Neuronal stem cell (in vitro differentiated cells): ENCODE measurements at regions not wholly inside any gene's neighbourhood (a gene's known extent, or its start where the extent isn't known, plus 50 kb on each side); places are given as distances from the start of the nearest gene placed in this dataset.

ENCODE experiments used
- DNase-seq: peaks from one replicate; pipeline ENCODE4 v3.0.0-alpha.2; 2013; ENCODE audit warnings: low spot score
- H2AFZ ChIP-seq: one replicate; pipeline ENCODE4 v1.6.1; 2013; ENCODE audit warnings: mild to moderate bottlenecking, low read length, inconsistent platforms
- H2AK5ac ChIP-seq: 2 replicates; pipeline ENCODE4 v1.6.1; 2013; ENCODE audit warnings: low read depth, mild to moderate bottlenecking, inconsistent platforms, low read length, moderate library complexity, mixed read lengths
- H2BK120ac ChIP-seq: 2 replicates; pipeline ENCODE4 v1.6.1; 2013; ENCODE audit warnings: low read depth, mild to moderate bottlenecking, inconsistent platforms, low read length, moderate library complexity, mixed read lengths
- H2BK12ac ChIP-seq: one replicate; pipeline ENCODE4 v1.6.1; 2013; ENCODE audit warnings: low read length, inconsistent platforms
- H2BK15ac ChIP-seq: 2 replicates; pipeline ENCODE4 v1.6.1; 2013; ENCODE audit warnings: mild to moderate bottlenecking, low read length, inconsistent platforms, mixed read lengths
- H2BK5ac ChIP-seq: one replicate; pipeline ENCODE4 v1.6.1; 2013; ENCODE audit warnings: inconsistent platforms, mild to moderate bottlenecking, low read length, moderate library complexity
- H3K14ac ChIP-seq: one replicate; pipeline ENCODE4 v1.6.1; 2013; ENCODE audit warnings: low read length, inconsistent platforms
- H3K18ac ChIP-seq: 2 replicates; pipeline ENCODE4 v1.6.1; 2013; ENCODE audit warnings: low read length, inconsistent platforms
- H3K23ac ChIP-seq: 2 replicates; pipeline ENCODE4 v1.6.1; 2013; ENCODE audit warnings: low read depth, mild to moderate bottlenecking, mixed read lengths, low read length, inconsistent platforms; ENCODE audit not compliant: poor library complexity
- H3K27ac ChIP-seq: replicated peaks from 3 replicates; pipeline ENCODE4 v1.5.1; 2013; ENCODE audit warnings: low read length, inconsistent platforms
- H3K27me3 ChIP-seq, 3 experiments: 2 replicates each; pipeline ENCODE4 v1.6.1; 2013; ENCODE audit warnings: low read length in 3 of 3, mild to moderate bottlenecking in 2 of 3, inconsistent platforms in 1 of 3, low read depth in 1 of 3, mixed read lengths in 1 of 3, moderate library complexity in 1 of 3; ENCODE audit not compliant: control insufficient read depth in 3 of 3, insufficient read depth in 3 of 3
- H3K36me3 ChIP-seq, 2 donors: replicated peaks in 1 of 2; 2 replicates each; pipeline ENCODE4 v1.6.1; 2013; ENCODE audit warnings: low read length in 2 of 2; ENCODE audit not compliant: control insufficient read depth in 2 of 2, insufficient read depth in 2 of 2
- H3K4ac ChIP-seq: 2 replicates; pipeline ENCODE4 v1.6.1; 2013; ENCODE audit warnings: inconsistent platforms, mild to moderate bottlenecking, low read length, moderate library complexity
- H3K4me1 ChIP-seq, 2 donors: 1 replicate in 1 of 2; 2 replicates in 1 of 2; pipeline ENCODE4 v1.6.1; 2013; ENCODE audit warnings: low read length in 2 of 2, low read depth in 1 of 2; ENCODE audit not compliant: control insufficient read depth in 2 of 2, insufficient read depth in 1 of 2
- H3K4me2 ChIP-seq: one replicate; pipeline ENCODE4 v1.6.1; 2013; ENCODE audit warnings: mild to moderate bottlenecking, low read length, inconsistent platforms; ENCODE audit not compliant: insufficient read depth, poor library complexity, severe bottlenecking
- H3K4me3 ChIP-seq, 2 donors: 2 replicates each; pipeline ENCODE4 v1.5.1; 2013; ENCODE audit warnings: low read length in 2 of 2, mild to moderate bottlenecking in 2 of 2, inconsistent platforms in 1 of 2, moderate library complexity in 1 of 2
- H3K79me1 ChIP-seq: one replicate; pipeline ENCODE4 v1.6.1; 2013; ENCODE audit warnings: low read depth, mild to moderate bottlenecking, inconsistent platforms, low read length, moderate library complexity
- H3K9ac ChIP-seq: one replicate; pipeline ENCODE4 v1.6.1; 2013; ENCODE audit warnings: mild to moderate bottlenecking, low read depth, low read length, inconsistent platforms; ENCODE audit not compliant: poor library complexity
- H3K9me3 ChIP-seq, 2 donors: replicated peaks in 1 of 2; 2 replicates each; pipeline versions ENCODE3 to v1.6.1; 2013; ENCODE audit warnings: low read length in 2 of 2, mild to moderate bottlenecking in 2 of 2, inconsistent platforms in 1 of 2, low read depth in 1 of 2, mixed read lengths in 1 of 2, moderate library complexity in 1 of 2; ENCODE audit not compliant: control insufficient read depth in 2 of 2, insufficient read depth in 1 of 2
- H4K8ac ChIP-seq: one replicate; pipeline ENCODE4 v1.6.1; 2013; ENCODE audit warnings: low read depth, mild to moderate bottlenecking, inconsistent platforms, low read length, moderate library complexity
- H4K91ac ChIP-seq: one replicate; pipeline ENCODE4 v1.6.1; 2013; ENCODE audit warnings: low read length, low read depth, mild to moderate bottlenecking, inconsistent platforms; ENCODE audit not compliant: poor library complexity
- WGBS, 2 donors: extraction: QIAGEN DNeasy Blood & Tissue Kit; methylation state at CpG; one replicate each; pipeline ENCODE4 v1.1.7; 2013; ENCODE audit warnings: missing lambda C conversion rate in 2 of 2, mixed read lengths in 1 of 2; ENCODE audit not compliant: insufficient read length in 2 of 2, insufficient replicate concordance in 1 of 2; ENCODE audit errors: extremely low coverage in 2 of 2; 5-methylcytosine and 5-hydroxymethylcytosine counted together

DNA sequence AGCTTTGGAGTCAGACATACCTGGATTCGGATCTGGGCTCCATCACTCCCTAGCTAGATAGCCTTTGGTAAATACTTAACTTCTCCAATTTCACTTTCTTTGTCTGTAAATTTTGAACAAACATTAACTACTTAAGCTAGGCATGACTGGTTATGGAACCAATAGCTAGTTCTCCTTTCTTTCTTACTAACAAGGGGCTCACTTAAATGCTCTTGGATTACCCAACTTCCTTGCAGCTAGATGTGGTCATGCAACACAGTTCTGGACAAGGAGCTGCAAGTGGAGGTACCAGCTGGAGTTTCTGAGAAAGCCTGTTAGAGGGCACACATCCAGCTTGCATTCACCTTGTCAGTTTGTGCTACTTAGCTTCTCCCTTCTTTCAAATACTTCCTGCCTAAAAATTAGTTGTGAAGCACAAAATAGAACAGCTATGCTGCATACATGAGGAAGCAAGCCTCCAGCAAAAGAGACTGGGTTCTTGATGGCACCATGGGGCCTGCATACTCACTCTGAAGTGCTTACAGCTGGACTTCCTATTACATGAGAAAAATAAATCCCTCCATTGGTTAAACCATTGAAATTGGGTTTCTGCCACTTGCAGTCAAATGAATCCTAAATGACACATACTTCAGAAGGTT lies 210.1 kb upstream of the EEA1 start:
- DNase-seq = no peak
- WGBS, 2 donors = no CpG with 5 or more reads among the region's 1 CpG
- Histone ChIP-seq H3K14ac (no peak overlapping the region), H2BK12ac (no peak overlapping the region), H3K27me3 (peaks cover 0 to 3% (median 0%) of the 10 kb centered on the region in 3 experiments), H3K4ac (no peak overlapping the region), H2BK15ac (no peak overlapping the region), H3K18ac (no peak overlapping the region), H3K4me3 (no peak overlapping the region), H4K91ac (no peak overlapping the region), H2AFZ (no peak overlapping the region), H3K4me1 (peaks cover 0 to 3% of the 10 kb centered on the region in 2 donors), H3K4me2 (no peak overlapping the region), H2BK5ac (no peak overlapping the region), H3K23ac (no peak overlapping the region), H3K27ac (no peak overlapping the region), H4K8ac (no peak overlapping the region), H3K36me3 (no peaks in the 10 kb centered on the region), H2BK120ac (no peak overlapping the region), H3K9me3 (no peaks in the 10 kb centered on the region), H3K9ac (no peak overlapping the region), H3K79me1 (no peaks in the 10 kb centered on the region), H2AK5ac (no peak overlapping the region)

DNA sequence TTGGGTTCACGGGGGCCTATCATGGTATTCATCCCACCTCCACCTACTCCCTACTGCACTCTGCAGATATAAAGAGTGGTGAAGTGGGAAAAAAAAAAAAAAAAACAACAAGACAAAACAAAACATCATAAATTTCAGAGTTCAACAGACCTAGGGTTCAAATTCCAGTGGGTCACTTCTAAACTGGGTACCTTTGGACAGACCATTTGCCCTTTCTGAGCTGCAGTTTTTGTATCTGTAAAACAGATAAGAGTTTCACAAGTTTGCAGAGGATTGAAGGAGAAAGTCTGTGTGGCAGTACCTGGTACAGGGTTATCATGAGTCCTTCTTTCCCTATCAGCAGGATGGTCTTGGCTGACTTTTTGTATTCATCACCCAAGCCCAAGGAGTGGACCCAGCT lies 211.2 kb upstream of the EEA1 start:
- Histone ChIP-seq H3K4me3 (no peak overlapping the region), H3K27ac (no peak overlapping the region), H3K4ac (no peak overlapping the region), H3K27me3 (peaks cover 0 to 3% (median 0%) of the 10 kb centered on the region in 3 experiments), H4K8ac (no peak overlapping the region), H3K23ac (no peak overlapping the region), H3K18ac (no peak overlapping the region), H4K91ac (no peak overlapping the region), H2BK15ac (no peak overlapping the region), H2BK5ac (no peak overlapping the region), H2BK120ac (no peak overlapping the region), H3K79me1 (no peaks in the 10 kb centered on the region), H3K4me1 (no peaks in the 10 kb centered on the region), H2BK12ac (no peak overlapping the region), H2AFZ (no peak overlapping the region), H3K9ac (no peak overlapping the region), H3K9me3 (no peaks in the 10 kb centered on the region), H3K36me3 (no peaks in the 10 kb centered on the region), H2AK5ac (no peak overlapping the region), H3K14ac (no peak overlapping the region), H3K4me2 (no peak overlapping the region)
- no CpG with 5 or more reads among the region's 1 CpG for WGBS, 2 donors
- no peak for DNase-seq

DNA sequence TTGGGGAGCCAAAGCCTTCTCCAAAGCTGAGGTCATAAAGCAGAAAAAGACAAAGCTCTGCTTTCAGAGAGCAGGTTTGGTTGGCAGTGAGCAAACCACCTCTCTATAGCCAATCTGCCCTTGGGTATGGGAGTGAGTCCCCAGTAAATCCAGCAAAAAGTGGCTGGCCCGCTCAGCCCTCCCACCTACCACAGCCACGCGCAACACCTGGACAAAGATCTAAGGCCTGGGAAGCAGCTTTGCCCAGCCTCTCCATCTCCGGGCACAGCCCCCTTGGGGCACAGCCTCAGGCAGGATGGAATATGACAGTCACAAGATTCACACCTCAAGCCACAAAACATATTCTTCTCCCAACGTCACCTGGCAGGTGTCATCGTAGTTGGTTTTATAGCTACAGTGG lies 211.7 kb upstream of the EEA1 start:
- WGBS, 2 donors = no CpG with 5 or more reads among the region's 6 CpGs
- Histone ChIP-seq H2AK5ac (no peak overlapping the region), H3K36me3 (no peaks in the 10 kb centered on the region), H2AFZ (no peak overlapping the region), H3K9me3 (no peaks in the 10 kb centered on the region), H2BK12ac (no peak overlapping the region), H3K79me1 (no peaks in the 10 kb centered on the region), H3K4ac (no peak overlapping the region), H3K4me2 (no peak overlapping the region), H4K8ac (no peak overlapping the region), H3K9ac (no peak overlapping the region), H2BK15ac (no peak overlapping the region), H3K4me1 (no peaks in the 10 kb centered on the region), H3K27me3 (peaks cover 0 to 3% (median 0%) of the 10 kb centered on the region in 3 experiments), H3K27ac (no peak overlapping the region), H2BK120ac (no peak overlapping the region), H3K18ac (no peak overlapping the region), H3K23ac (no peak overlapping the region), H4K91ac (no peak overlapping the region), H2BK5ac (no peak overlapping the region), H3K14ac (no peak overlapping the region), H3K4me3 (no peak overlapping the region)
- no peak for DNase-seq

DNA sequence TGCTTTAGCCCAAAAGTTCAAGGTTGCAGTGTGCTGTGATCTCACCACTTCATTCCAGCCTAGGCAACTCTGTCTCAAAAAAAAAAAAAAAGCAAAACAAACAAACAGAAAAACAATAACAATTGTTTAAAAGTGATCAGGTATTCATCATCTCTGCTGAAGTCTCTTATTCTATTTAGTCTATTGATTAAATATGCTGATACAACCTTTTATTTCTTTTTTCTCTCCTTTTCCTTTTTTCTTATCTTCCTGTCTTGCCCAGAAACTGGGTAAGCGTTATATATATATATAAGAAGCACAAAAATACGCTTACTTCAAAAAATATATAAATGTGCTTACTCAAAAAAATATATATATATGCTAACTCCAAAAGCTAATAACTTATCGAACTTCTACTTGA lies 213.8 kb upstream of the EEA1 start:
- no peak overlapping the region for H2BK5ac ChIP-seq
- no peak overlapping the region for H3K14ac ChIP-seq
- no peaks in the 10 kb centered on the region for H3K4me1 ChIP-seq
- H2BK15ac ChIP-seq = no peak overlapping the region
- H3K4ac ChIP-seq = no peak overlapping the region
- no peaks in the 10 kb centered on the region for H3K9me3 ChIP-seq
- DNase-seq = no peak
- no peak overlapping the region for H2AFZ ChIP-seq
- no peak overlapping the region for H2BK120ac ChIP-seq
- H4K8ac ChIP-seq = no peak overlapping the region
- no peaks in the 10 kb centered on the region for H3K79me1 ChIP-seq
- H3K36me3 ChIP-seq = no peaks in the 10 kb centered on the region
- H2AK5ac ChIP-seq = no peak overlapping the region
- H3K23ac ChIP-seq = no peak overlapping the region
- no peak overlapping the region for H3K18ac ChIP-seq
- no peak overlapping the region for H4K91ac ChIP-seq
- no peak overlapping the region for H3K4me2 ChIP-seq
- H3K27ac ChIP-seq = no peak overlapping the region
- H3K4me3 ChIP-seq = no peak overlapping the region
- WGBS, 2 donors = no CpG with 5 or more reads among the region's 3 CpGs
- H2BK12ac ChIP-seq = no peak overlapping the region
- H3K9ac ChIP-seq = no peak overlapping the region
- H3K27me3 ChIP-seq = peaks cover 0 to 3% (median 0%) of the 10 kb centered on the region in 3 experiments
